Smooth muscle cell (in vitro differentiated cells): ENCODE measurements at regions not wholly inside any gene's neighbourhood (a gene's known extent, or its start where the extent isn't known, plus 50 kb on each side); places are given as distances from the start of the nearest gene placed in this dataset.

Experiments
- DNase-seq: peaks from one replicate; lab custom pipeline; 2025; ENCODE audit not compliant: unreplicated experiment; lab: John Stamatoyannopoulos, UW
- H2AFZ ChIP-seq: fragments of 200-600 bp; sonication (generic); 2 replicates; pipeline ENCODE4 v1.6.0; 2016; ENCODE audit warnings: antibody characterized with exemption, low read depth, mild to moderate bottlenecking
- H3F3A ChIP-seq: fragments of 200-600 bp; sonication (generic); 2 replicates; pipeline ENCODE4 v1.6.0; 2017; ENCODE audit warnings: antibody characterized with exemption, low read depth
- H3K27ac ChIP-seq: fragments of 200-600 bp; sonication (generic); 2 replicates; pipeline ENCODE4 v1.5.1; 2016; ENCODE audit warnings: low read depth, mild to moderate bottlenecking
- H3K27me3 ChIP-seq: fragments of 200-600 bp; sonication (generic); 2 replicates; pipeline ENCODE4 v1.6.1; 2016; ENCODE audit warnings: low read depth, mild to moderate bottlenecking
- H3K36me3 ChIP-seq: fragments of 200-600 bp; sonication (generic); 2 replicates; pipeline ENCODE4 v1.5.1; 2016; ENCODE audit warnings: low read depth
- H3K4me1 ChIP-seq: fragments of 200-600 bp; sonication (generic); 2 replicates; pipeline ENCODE4 v1.5.1; 2016; ENCODE audit warnings: low read depth
- H3K4me2 ChIP-seq: fragments of 200-600 bp; sonication (generic); 2 replicates; pipeline ENCODE4 v1.6.0; 2016; ENCODE audit warnings: mild to moderate bottlenecking
- H3K4me3 ChIP-seq: fragments of 200-600 bp; sonication (generic); 2 replicates; pipeline ENCODE4 v1.5.1; 2016; ENCODE audit warnings: mild to moderate bottlenecking
- H3K79me2 ChIP-seq: fragments of 200-600 bp; sonication (generic); 2 replicates; pipeline ENCODE4 v1.6.0; 2016; ENCODE audit warnings: low read depth, mild to moderate bottlenecking
- H3K9ac ChIP-seq: fragments of 200-600 bp; sonication (generic); 2 replicates; pipeline ENCODE4 v1.6.0; 2016; ENCODE audit warnings: low read depth
- H3K9me3 ChIP-seq: fragments of 200-600 bp; sonication (generic); replicated peaks from 2 replicates; pipeline ENCODE4 v1.5.1; 2016; ENCODE audit warnings: low read depth
- H4K20me1 ChIP-seq: fragments of 200-600 bp; sonication (generic); 2 replicates; pipeline ENCODE4 v1.6.0; 2016; ENCODE audit warnings: low read depth
- CTCF ChIP-seq: fragments of 200-600 bp; sonication (generic); IDR thresholded peaks from 2 replicates; pipeline ENCODE4 v1.5.1; 2017; ENCODE audit warnings: borderline replicate concordance, mild to moderate bottlenecking, antibody characterized with exemption; ENCODE audit not compliant: insufficient read depth, poor library complexity, severe bottlenecking
- WGBS: methylation state at CpG from one replicate; pipeline ENCODE4 v1.1.7; 2016; ENCODE audit warnings: low lambda C conversion rate; 5-methylcytosine and 5-hydroxymethylcytosine counted together

- no peaks in the 10 kb centered on the region for H3K9me3 ChIP-seq
- H3K27me3 ChIP-seq = no peaks in the 10 kb centered on the region
- TF ChIP-seq CTCF = no peak
- no peak overlapping the region for H3K9ac ChIP-seq
- no peaks in the 10 kb centered on the region for H4K20me1 ChIP-seq
- no peak overlapping the region for H2AFZ ChIP-seq
- no peaks in the 10 kb centered on the region for H3K36me3 ChIP-seq
- 90% methylated on average over 33 of the region's 33 CpGs for WGBS
- H3K4me3 ChIP-seq = no peak overlapping the region
- no peaks in the 10 kb centered on the region for H3K79me2 ChIP-seq
- no peaks in the 10 kb centered on the region for H3F3A ChIP-seq
- no peak for DNase-seq
- H3K27ac ChIP-seq = no peak overlapping the region
- no peaks in the 10 kb centered on the region for H3K4me1 ChIP-seq
- no peak overlapping the region for H3K4me2 ChIP-seq
These were observed 83.9 kb downstream of the RTP5 start for GRCh38 chr2:241953324-241953928.

GRCh38 chr2:241956521-241957110 is 87.1 kb downstream of the RTP5 start:
- TF ChIP-seq CTCF = no peak
- Histone ChIP-seq H3K9ac (no peak overlapping the region), H3K27ac (no peak overlapping the region), H3F3A (no peaks in the 10 kb centered on the region), H3K4me2 (no peak overlapping the region), H3K4me3 (no peak overlapping the region), H3K36me3 (no peaks in the 10 kb centered on the region), H3K79me2 (no peaks in the 10 kb centered on the region), H3K27me3 (no peaks in the 10 kb centered on the region), H4K20me1 (no peaks in the 10 kb centered on the region), H3K4me1 (no peaks in the 10 kb centered on the region), H2AFZ (no peak overlapping the region), H3K9me3 (no peaks in the 10 kb centered on the region)
- DNase-seq = no peak
- 94% methylated on average over 13 of the region's 13 CpGs for WGBS

- no peak overlapping the region for H2AFZ ChIP-seq
- no peak for TF ChIP-seq CTCF
- 73% methylated on average over 14 of the region's 14 CpGs for WGBS
- no peak overlapping the region for H3K9ac ChIP-seq
- DNase-seq = no peak
- no peaks in the 10 kb centered on the region for H3K9me3 ChIP-seq
- H3K4me2 ChIP-seq = no peak overlapping the region
- no peak overlapping the region for H3K4me3 ChIP-seq
- H3K27ac ChIP-seq = no peak overlapping the region
- H3K27me3 ChIP-seq = no peaks in the 10 kb centered on the region
- H3K36me3 ChIP-seq = no peaks in the 10 kb centered on the region
- no peaks in the 10 kb centered on the region for H3F3A ChIP-seq
- H4K20me1 ChIP-seq = no peaks in the 10 kb centered on the region
- H3K4me1 ChIP-seq = no peaks in the 10 kb centered on the region
- H3K79me2 ChIP-seq = no peaks in the 10 kb centered on the region
These were observed 87.7 kb downstream of the RTP5 start for GRCh38 chr2:241957276-241957675.
